Brain microvascular endothelial cell (primary cell): ENCODE measurements at regions not wholly inside any gene's neighbourhood (a gene's known extent, or its start where the extent isn't known, plus 50 kb on each side); places are given as distances from the start of the nearest gene placed in this dataset.

Source experiments
- DNase-seq: peaks from one replicate; pipeline ENCODE4 v3.0.0-alpha.2; 2020
- H3K27ac ChIP-seq: fragments of 250-450 bp; sonication (Bioruptor Pico); 2 replicates; pipeline ENCODE4 v1.5.1; 2020; ENCODE audit warnings: mild to moderate bottlenecking, moderate library complexity
- H3K27me3 ChIP-seq: fragments of 250-450 bp; sonication (Bioruptor Pico); replicated peaks from 2 replicates; pipeline ENCODE4 v1.5.1; 2020; ENCODE audit warnings: mild to moderate bottlenecking
- H3K36me3 ChIP-seq: fragments of 250-450 bp; sonication (Bioruptor Pico); replicated peaks from 2 replicates; pipeline ENCODE4 v1.5.1; 2020; ENCODE audit warnings: mild to moderate bottlenecking
- H3K4me3 ChIP-seq: 2 replicates; pipeline ENCODE4 v1.5.1; 2011; ENCODE audit warnings: low read depth, mild to moderate bottlenecking, control low read depth, low read length, moderate library complexity
- CTCF ChIP-seq: IDR thresholded peaks from 2 replicates; pipeline ENCODE4 v1.5.1; 2011; ENCODE audit warnings: low read depth, mild to moderate bottlenecking, moderate library complexity, low read length, control low read depth, inconsistent platforms; ENCODE audit errors: missing control alignments
- in situ Hi-C: cut with HindIII; loops from 2 replicates; pipeline ENCODE4 v1.10.0; 2017; ENCODE audit warnings: low sequenced_read_pairs, low pct_ligation_motif_present

GRCh38 chr2:21676676-21677075 lies 552.9 kb downstream of the TDRD15 start:
- Histone ChIP-seq H3K27ac (no peak overlapping the region), H3K27me3 (no peaks in the 10 kb centered on the region), H3K36me3 (no peaks in the 10 kb centered on the region), H3K4me3 (no peak overlapping the region)
- TF ChIP-seq CTCF = no peak
- in situ Hi-C loops = no loop called here
- DNase-seq = no peak

GRCh38 chr2:21683838-21684237 lies 560.1 kb downstream of the TDRD15 start:
- in situ Hi-C loops = no loop called here
- Histone ChIP-seq H3K4me3 (no peak overlapping the region), H3K36me3 (no peaks in the 10 kb centered on the region), H3K27ac (no peak overlapping the region), H3K27me3 (no peaks in the 10 kb centered on the region)
- no peak for DNase-seq
- TF ChIP-seq CTCF = no peak

- no peak overlapping the region for H3K4me3 ChIP-seq
- no peak for DNase-seq
- no peak overlapping the region for H3K27ac ChIP-seq
- in situ Hi-C loops = no loop called here
- TF ChIP-seq CTCF = no peak
- H3K36me3 ChIP-seq = no peaks in the 10 kb centered on the region
- no peaks in the 10 kb centered on the region for H3K27me3 ChIP-seq
Measured at GRCh38 chr2:21687589-21687988, 563.8 kb downstream of the TDRD15 start.

- no peak for TF ChIP-seq CTCF
Measured at GRCh38 chr2:21690005-21690404, 566.2 kb downstream of the TDRD15 start.

GRCh38 chr2:21693081-21693480 lies 569.3 kb downstream of the TDRD15 start:
- in situ Hi-C loops = no loop called here
- H3K27me3 ChIP-seq = no peaks in the 10 kb centered on the region
- H3K4me3 ChIP-seq = no peak overlapping the region
- no peaks in the 10 kb centered on the region for H3K36me3 ChIP-seq
- DNase-seq = no peak
- no peak for TF ChIP-seq CTCF
- no peak overlapping the region for H3K27ac ChIP-seq

More at GRCh38 chr2:21690005-21690404, 566.2 kb downstream of the TDRD15 start:
- DNase-seq = no peak
- Histone ChIP-seq H3K27ac (no peak overlapping the region), H3K27me3 (no peaks in the 10 kb centered on the region), H3K4me3 (no peak overlapping the region), H3K36me3 (no peaks in the 10 kb centered on the region)
- in situ Hi-C loops = no loop called here

- no peak overlapping the region for H3K27ac ChIP-seq
- H3K4me3 ChIP-seq = no peak overlapping the region
- H3K36me3 ChIP-seq = no peaks in the 10 kb centered on the region
- no peaks in the 10 kb centered on the region for H3K27me3 ChIP-seq
- in situ Hi-C loops = no loop called here
- no peak for TF ChIP-seq CTCF
- DNase-seq = no peak
Measured at GRCh38 chr2:21694079-21694878, 570.5 kb downstream of the TDRD15 start.
